Choroid plexus epithelial cell (primary cell): ENCODE measurements at regions not wholly inside any gene's neighbourhood (a gene's known extent, or its start where the extent isn't known, plus 50 kb on each side); places are given as distances from the start of the nearest gene placed in this dataset.

Experiments used
- DNase-seq: peaks from one replicate; pipeline ENCODE4 v3.0.0-alpha.2; 2010; ENCODE audit warnings: low read depth
- H3K4me3 ChIP-seq: 2 replicates; pipeline ENCODE4 v1.5.1; 2011; ENCODE audit warnings: low read depth, mild to moderate bottlenecking, control low read depth, low read length, moderate library complexity
- TF ChIP-seq, protein P1 (sequence below): conservative IDR thresholded peaks from 2 replicates; pipeline ENCODE4 v1.5.1; 2011; ENCODE audit warnings: low read depth, mild to moderate bottlenecking, control low read depth, inconsistent platforms, low read length, moderate library complexity

DNA sequence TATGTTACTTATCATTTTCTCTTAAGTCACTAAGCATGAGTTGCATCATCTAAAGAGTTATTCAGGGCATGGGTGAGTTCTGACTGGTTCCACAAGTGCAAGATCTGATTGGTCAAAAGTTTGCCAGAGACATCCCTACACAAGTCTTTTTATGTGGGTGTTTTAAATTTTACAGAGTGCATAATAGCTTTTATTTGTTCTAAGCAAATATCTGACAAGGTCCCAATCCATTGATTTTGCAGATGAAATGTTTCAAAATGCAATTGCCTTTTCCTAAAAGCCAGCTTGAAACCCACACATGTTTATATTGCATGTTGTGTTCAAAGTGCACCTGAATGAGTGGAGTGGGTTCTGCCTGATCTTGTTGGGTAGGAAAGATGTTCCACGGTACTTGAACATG, 101.7 kb upstream of the PAX6 start:
- TF ChIP-seq, protein P1, sequence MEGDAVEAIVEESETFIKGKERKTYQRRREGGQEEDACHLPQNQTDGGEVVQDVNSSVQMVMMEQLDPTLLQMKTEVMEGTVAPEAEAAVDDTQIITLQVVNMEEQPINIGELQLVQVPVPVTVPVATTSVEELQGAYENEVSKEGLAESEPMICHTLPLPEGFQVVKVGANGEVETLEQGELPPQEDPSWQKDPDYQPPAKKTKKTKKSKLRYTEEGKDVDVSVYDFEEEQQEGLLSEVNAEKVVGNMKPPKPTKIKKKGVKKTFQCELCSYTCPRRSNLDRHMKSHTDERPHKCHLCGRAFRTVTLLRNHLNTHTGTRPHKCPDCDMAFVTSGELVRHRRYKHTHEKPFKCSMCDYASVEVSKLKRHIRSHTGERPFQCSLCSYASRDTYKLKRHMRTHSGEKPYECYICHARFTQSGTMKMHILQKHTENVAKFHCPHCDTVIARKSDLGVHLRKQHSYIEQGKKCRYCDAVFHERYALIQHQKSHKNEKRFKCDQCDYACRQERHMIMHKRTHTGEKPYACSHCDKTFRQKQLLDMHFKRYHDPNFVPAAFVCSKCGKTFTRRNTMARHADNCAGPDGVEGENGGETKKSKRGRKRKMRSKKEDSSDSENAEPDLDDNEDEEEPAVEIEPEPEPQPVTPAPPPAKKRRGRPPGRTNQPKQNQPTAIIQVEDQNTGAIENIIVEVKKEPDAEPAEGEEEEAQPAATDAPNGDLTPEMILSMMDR: no peak
- H3K4me3 ChIP-seq: no peak overlapping the region
- no peak for DNase-seq

DNA sequence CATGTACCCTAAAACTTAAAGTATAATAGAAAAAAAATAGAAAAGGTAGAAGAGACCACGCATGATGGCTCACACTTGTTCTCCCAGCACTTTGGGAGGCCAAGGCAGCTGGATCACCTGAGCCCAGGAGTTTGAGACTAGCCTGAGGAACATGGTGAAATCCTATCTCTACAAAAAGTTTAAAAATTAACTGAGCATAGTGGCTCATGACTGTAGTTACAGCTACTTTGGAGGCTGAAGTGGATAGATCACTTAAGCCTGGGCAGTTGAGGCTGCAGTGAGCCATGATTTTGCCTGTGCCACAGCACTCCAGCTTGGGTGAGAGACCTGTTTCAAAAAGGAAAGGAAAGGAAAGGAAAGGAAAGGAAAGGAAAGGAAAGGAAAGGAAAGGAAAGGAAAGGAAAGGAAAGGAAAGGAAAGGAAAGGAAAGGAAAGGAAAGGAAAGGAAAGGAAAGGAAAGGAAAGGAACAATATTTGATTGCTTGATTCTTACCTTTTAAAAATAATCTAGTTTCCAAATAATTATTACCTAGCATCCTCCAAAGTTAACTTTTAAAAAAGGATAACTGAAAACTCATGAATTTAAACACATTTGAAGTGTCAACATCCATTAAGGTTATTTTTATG, 99.9 kb upstream of the PAX6 start:
- TF ChIP-seq, protein P1: no peak
- H3K4me3 ChIP-seq: no peak overlapping the region
- no peak for DNase-seq

DNA sequence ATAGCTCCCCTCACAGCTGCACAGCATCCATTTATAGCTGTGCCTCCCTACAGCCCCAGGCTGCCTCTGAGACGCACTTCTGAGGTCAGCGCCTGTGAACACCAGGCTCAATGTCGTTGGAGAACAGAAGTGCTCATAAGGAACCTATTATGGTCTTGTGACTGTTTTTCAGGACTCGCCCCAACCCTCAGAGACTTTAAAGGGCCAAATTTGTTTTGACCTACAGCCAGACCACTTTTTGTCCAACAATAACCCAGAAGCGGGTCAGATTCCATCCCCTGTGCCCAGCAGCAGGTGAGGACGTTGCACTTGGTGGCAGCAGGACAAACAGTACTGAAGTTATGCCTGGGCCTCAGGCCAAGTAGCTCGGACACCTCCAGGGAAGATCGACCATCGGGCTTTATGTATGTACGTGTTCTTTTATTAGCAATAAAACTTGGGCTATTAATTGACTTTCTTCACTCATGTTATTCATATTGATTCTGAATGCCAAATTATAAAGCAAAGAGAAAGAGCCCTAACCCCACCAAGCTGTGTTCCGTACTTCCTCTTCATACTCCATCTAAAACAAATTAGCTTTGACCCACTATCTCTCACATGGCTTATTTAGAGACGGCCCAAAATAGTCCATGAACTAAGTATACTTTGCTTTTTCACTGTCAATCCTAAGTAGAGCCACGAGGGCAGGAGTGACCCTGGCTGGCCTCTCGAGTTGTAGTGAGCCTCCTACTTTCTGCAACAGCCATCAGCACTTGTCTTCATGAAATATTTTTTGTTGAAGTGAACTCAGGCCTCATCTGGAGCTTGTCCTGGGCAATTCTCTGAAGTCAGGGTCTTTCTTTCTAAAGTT, 92.3 kb upstream of the PAX6 start:
- DNase-seq: no peak
- no peak overlapping the region for H3K4me3 ChIP-seq
- TF ChIP-seq, protein P1: no peak

DNA sequence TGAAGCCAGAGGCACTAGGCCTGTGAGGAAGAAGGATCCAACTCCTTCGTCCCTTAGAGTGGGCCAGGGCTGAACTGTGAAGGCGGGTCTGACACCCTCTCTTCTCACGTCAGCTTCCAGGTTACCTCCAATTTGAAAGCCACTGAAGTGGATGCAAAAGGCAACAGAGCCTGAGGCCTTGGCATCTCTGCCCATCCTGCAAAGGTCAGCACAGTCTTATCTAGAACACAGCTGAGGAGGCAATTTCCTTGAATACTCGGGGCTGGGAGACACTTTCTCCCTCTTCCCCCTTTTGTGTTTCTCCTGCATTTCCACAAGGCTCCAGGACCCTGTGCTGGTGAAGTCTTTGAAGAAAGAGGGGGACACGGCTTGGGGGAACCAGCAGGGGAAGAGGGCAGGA, 91.6 kb upstream of the PAX6 start:
- TF ChIP-seq, protein P1: no peak
- no peak overlapping the region for H3K4me3 ChIP-seq
- no peak for DNase-seq

DNA sequence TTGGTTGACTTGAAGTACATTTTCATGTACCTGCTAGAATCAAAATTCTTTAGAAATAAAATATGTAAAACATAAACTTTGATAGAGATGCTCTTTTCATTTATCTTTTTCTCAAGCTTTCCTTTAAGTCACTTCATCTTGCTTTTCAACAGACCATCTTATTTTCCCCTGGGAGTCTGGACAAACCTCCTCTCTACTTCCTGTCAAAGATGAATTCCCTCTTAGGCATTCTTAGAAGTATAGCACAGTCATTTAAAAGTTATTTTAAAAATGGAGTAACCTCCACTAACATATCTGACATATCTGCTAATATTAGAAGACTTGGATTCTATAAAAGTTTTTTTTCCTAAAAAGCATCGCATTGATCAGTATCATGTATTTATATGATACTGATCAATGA, 84.8 kb upstream of the PAX6 start:
- TF ChIP-seq, protein P1: no peak
- no peak for DNase-seq
- H3K4me3 ChIP-seq: no peak overlapping the region

DNA sequence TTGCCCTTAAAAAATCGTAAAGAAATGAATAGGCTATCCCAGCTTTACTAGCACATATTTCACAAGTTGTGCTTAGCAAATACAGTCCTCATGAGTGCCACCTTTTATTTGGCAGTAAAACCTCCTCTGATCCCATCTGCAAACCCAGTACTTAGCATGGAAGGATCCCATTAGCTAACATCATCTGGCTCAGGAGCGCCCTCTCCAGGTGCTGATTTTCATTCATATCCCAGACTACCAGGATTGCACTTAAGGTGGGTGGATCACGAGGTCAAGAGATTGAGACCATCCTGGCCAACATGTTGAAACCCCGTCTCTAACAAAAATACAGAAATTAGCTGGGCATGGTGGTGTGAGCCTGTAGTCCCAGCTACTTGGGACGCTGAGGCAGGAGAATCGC, 76.1 kb upstream of the PAX6 start:
- H3K4me3 ChIP-seq: no peak overlapping the region
- TF ChIP-seq, protein P1: peak; percentile 17
- no peak for DNase-seq
